GM18858 (cell line): ENCODE measurements at regions not wholly inside any gene's neighbourhood (a gene's known extent, or its start where the extent isn't known, plus 50 kb on each side); places are given as distances from the start of the nearest gene placed in this dataset.

Experiments used
- ATAC-seq: cut with Tn5 transposase; IDR thresholded peaks from one replicate; pipeline ENCODE4 v1.9.1; 2021; ENCODE audit not compliant: unreplicated experiment

DNA sequence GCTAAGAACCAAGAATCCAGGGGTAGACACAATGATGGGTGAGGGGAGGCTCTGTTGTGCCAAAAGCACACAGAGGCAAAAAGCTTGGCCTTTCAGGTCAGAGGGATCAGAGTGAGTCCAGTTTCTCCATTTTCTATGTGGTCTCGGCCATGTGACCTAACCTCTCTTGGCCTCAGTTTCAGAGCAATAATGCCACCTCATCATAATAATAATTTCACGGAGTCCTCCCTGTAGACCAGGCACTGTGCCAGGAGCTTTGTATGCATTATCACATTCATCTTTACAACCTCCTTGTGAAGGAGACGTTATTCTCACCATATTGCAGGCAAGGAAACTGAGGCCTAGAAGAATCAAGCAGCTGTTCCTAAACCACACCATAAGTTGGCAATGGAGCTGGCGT, 120.2 kb downstream of the WT1 start:
- ATAC-seq, result no peak

DNA sequence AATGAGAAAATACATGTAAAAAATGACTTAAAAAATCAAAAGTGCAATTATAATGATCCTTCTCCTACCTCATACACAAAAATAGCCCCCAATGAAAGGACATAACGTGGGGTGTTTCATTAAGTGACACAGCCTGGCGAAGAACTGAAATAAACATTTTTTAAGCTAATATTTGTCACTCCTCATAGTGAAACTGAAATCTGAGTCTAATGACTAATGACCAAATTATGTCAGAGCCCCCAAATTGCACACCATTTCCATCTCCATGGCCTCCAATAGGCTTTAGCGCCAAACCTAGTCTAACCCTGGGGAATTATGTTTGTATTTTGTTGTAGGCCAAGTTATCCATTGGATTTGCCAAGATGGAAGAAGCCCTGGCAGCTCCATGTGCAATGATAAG, 119.1 kb downstream of the WT1 start:
- no peak for ATAC-seq

DNA sequence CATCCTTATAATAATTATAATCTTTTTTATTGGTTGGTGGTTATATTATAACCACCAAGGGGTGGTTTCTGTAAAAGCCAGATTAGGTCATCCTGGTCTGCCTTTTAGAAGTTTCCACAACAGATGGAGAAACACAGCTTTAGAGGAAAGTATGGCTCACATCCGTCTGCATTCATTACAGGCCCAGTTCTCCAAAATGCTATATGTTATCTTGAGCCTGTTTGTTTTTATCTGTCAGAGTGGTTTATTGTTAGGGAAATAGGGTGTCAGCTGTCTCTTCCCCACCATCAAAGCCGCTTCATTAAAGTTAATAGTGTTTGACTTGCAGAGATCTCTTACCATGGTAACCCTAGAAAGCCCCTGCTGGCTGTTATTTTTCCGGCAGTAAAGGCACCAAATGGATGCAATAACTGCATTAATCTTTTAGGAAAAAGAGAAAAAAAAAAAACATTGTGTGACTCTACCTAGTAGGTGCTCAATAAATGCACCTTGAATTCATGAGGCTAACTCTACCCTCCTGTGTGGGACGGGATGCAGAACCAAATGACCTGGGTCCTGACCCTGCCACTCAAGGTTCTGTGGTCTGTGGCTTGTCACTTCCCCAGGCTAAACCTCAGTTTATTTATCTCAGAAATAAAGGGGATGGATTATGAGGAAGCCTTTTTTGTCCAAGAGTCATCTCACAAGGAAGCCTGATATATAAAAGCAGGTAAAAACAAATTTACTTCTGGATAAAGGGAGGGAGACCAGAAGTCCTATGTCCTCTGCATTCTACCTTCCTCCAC, 118.3 kb downstream of the WT1 start:
- ATAC-seq, result no peak

DNA sequence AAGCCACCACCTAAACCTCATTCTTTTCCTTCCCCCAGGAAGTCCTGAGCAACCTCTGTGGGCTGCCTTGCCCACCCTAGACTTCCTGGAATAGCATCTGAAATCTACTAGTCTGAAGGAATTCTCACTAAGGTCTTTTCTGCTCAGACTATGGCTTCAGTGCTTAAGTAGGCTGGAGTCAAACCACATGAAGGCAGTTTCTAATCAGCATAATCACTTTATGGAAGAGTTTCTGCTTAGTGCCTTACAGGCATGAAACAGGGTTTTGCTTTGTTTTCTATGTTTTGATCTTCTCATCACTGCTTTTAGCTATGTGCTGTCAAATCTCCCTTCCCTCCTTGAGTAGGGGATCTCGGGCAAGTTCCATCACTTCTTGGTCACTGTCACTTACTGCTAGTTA, 117.7 kb downstream of the WT1 start:
- no peak for ATAC-seq

DNA sequence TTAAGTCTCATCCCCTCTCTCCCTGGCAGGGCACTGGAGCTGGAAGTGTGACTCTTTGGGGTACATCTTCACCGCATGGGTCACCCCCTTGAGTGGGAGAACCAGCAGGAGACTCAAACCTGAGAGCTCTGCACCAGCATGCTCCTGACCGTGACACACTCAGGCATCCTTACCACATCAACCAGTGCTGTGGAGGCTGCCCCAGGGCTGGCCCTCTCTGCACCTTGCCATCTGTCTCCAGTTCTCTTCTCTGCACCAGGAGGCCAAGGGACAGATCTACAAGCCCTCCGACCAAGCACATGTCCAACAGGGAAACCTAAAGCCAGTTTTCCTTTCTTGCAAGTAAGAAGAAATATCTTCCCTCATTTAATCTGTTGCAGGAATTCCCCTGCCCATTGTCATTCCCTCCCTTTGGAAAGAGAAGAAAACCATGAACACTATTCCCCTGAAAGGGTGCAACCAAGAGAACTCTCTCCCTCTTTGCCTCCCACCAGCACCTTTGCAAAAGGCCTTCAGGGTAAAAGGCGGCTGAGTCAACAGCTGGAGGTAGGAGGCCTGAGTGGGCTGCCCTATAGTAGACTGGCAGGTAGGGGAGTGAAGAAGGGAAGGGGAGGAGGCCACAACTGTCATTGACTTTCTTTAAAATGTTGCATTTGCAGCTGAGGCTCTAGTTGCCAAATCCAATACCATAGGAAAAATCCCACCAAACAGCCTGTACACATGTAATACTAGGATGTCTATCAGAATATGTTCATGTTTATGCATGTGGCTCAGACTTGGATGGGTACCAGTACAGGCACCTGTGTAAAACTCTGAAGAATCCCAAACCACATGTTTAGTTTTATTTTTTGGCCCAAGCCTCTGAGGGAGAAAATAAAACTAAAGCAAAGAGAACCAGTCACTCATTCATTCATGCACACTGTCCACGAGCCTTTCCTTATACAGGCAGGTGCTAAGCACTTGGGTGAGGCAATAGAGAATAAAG, 117.0 kb downstream of the WT1 start:
- ATAC-seq, result no peak

DNA sequence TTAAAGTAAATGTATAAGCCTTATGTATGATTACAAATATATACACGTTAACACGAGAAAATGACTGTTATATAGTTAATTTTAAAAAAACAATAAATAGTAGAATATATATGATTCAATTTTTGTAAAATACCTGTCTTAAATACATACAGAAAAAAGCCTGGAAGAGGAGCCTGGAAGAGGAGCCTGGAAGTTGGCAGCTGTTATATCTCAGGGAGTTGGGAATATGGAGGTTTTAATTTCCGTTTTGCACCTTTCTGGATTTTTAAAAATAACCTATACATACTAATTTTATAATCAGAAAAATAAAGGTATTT, 111.6 kb downstream of the WT1 start:
- ATAC-seq, result no peak

DNA sequence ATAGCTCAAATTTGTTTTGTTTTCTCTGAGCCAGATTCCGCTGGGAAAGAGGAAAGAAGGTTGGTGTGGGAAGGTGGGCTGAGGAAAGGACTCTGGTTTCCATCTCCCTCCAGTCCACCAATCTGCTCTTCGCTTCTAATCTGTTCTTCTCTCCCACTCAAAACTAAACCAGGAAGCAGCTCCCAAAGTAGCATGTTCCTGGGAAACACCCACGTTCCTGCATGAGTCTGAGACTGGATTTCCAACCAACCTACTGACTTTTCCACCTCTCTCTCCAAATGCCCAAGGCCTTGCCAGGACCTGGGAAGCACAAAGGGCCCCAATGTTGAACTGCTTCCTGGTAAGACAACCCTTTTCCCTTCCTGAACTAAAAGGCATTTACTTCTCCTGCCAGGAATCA, 110.2 kb downstream of the WT1 start:
- no peak for ATAC-seq

DNA sequence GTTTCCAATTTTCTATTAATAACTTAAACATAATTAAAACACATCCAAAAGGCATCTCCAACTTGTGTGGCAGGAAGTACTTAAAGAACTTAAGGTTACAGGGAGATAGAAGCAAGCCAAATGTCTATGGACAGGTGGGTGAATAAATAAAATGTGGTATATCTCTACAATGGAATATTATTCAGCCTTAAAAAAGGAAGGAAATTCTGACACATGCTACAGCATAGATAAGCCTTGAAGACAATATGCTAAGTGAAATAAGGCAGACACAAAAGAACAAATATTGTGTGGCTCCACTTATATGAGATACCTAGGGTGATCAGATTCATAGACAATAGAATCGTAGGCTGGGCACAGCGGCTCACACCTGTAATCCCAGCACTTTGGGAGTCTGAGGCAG, 109.6 kb downstream of the WT1 start:
- ATAC-seq, result no peak

DNA sequence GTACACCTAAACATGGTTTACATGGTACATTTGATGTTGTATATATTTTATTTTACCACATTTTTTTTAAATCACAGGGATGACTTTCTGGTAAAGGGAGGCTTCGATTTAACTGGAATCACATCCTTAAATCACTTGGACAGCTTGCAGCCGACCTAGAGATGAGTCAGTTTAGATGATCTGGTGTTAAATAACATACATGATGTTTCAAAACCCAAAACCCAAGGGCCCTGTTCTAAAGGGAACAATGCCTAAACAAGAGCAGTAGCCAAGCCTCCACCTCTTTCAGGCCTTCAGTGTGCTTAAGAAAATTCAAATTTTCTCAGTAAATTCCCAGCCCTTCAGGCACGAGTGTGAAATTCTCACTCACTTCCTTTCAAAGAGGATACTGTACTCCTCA, 108.8 kb downstream of the WT1 start:
- ATAC-seq, result no peak

DNA sequence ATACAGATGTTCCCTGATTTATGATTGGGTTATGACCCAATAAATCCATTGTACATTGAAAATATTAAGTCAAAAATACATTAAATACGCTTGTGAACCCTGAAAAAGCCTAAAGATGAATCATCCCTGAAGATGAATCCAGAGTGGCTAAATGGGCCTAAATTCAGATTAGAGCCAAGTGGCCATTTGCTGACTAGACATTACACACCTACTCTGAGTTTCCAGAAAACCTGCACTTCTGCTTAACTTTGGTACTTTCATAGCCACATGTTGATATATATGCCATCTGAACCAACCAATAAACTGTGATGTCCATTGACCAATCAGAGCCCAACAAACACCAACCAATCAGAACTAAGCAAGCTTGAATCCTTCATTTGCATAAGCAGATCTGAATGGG, 106.9 kb downstream of the WT1 start:
- no peak for ATAC-seq

DNA sequence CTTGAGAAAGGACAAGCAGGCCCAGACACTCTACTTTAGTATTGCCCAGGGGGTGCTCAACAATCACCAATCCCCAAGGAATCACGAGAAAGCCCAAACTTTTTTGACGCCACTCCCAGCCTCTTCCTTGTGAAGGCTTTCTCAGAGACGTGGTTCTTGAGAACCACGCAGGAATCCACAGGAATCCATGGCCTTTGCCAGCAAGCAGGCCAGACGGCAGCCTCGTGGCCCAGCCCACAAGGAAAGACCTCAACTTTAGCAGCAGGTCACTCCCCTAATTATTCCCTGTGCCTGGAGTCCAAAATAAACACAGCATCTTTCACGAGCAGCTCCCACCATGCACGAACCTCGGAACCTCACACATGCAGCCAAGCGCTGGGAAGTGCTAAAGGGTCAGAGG, 104.2 kb downstream of the WT1 start:
- ATAC-seq, result no peak

DNA sequence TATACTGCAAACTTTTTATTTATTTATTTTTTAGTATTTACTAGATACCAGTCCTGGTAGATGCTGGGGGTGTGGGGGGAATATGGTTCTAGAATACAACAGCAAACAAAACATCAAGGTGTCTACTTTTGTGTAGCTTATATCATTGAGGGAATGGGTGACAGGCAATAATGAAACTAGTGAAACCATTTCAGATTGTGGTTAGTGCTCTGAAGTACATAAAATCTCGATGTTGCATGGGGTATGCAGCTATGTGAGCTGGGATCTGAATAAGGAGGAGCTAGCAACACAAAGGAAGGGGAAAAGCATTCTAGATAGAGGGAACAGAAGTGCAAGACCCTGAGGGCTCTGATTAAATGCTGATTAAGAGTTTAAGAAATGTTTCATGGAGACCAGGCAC, 103.5 kb downstream of the WT1 start:
- ATAC-seq, result no peak

DNA sequence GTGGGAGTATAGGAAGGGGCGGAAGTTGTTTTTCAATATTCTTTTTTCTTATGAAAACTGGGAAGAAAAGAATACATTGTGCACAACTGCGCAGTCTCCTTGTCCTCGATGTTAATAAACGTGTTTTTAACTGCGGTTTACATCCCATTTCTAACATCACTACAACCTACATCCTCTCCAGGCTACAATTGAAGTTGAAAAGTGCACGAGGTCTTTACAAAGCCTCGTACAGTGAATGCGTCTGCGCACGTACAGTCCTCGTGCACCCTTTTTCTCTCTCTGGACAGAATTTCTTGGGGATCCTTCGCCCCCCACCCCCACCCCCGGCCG, 102.4 kb downstream of the WT1 start:
- no peak for ATAC-seq

DNA sequence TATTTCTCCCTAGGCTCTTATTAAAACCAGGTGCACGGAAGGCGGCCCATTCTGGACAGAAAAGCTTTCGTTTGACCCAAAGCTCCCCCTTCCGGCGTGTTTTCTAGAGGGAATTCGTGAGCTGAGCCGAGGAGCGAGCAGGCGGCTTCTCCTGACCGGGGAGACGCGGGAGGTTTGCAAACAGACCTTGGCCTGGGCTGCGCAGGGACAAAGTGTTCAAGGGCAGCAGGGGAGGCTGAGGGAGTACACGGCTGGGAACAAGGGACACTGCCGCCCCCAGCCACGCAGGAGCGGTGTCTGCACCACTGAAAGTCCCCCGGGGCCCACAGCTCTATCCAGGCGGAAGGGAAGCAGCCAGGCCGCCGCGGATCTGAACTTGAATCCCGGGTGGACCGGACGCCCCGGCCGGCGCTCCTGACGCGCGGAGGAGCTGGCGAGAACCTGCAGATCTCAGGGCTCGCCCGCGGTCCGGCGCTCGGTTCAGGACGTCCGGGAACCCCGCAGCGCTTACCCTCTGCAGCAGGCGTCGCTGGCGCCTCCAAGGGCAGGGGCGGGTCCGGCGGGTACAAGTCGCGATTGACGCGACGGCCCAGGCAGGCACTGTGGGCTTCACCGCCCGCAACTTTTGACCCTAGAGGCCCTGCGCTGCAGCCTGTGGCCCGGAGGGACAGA, 101.9 kb downstream of the WT1 start:
- no peak for ATAC-seq

DNA sequence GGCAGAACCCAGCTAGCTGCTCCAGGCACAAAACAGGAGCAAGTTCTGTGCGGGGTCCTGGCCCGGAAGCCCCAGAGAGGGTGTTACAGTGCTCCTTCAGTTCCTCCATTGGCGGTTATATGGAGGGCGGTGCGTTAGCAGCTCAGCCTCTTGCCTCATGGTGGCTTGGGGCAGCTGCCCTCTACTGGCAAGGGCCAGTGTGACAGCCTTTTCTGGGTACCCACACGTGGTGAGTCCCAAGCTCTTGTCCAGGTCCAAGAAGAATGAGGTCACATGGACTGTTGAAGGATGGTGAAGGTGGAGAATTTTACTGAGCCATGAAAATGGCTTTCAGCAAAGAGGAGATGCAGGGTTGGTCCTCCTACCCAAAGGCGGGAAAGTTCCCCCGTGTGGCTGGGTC, 100.5 kb downstream of the WT1 start:
- no peak for ATAC-seq
